ENCODE measurements at regions not wholly inside any gene's neighbourhood (a gene's known extent, or its start where the extent isn't known, plus 50 kb on each side); places are given as distances from the start of the nearest gene placed in this dataset.
"Not testable (repeated sequence)": the region's sequence is repeated elsewhere in the genome, so short reads cannot be mapped to it uniquely, and the experiment has no call there.

GRCh38 chr5:135095052-135095715 is 61.2 kb upstream of the PITX1 start:
- Histone ChIP-seq H2AK5ac (ENCODE audit: low read depth, low read length) (peak overlapping the region; percentile 88), H3K36me3 (replicated peaks in 1 of 2; ENCODE audit: control insufficient read depth in 2 of 2, insufficient read depth in 2 of 2, low read length in 2 of 2) (no peaks in the 10 kb centered on the region), H3K4ac (ENCODE audit: low read length) (no peak overlapping the region)

GRCh38 chr5:135094339-135095051 is 60.5 kb upstream of the PITX1 start:
- Histone ChIP-seq H2AK5ac (ENCODE audit: low read depth, low read length) (peak overlapping the region; percentile 96), H2BK15ac (ENCODE audit: low read length) (peak overlapping the region; percentile 91), H3K23ac (ENCODE audit: low read depth, low read length, poor library complexity) (no peak overlapping the region), H3K4me1 (ENCODE audit: control insufficient read depth in 2 of 2, insufficient read depth in 1 of 2, low read depth in 1 of 2, low read length in 2 of 2) (peaks cover 0 to 13% of the 10 kb centered on the region in 2 donors), H4K91ac (ENCODE audit: low read depth, low read length, poor library complexity) (no peak overlapping the region), H3K27ac (replicated peaks; ENCODE audit: low read length) (no peak overlapping the region), H3K9me3 (replicated peaks in 1 of 2; ENCODE audit: control insufficient read depth in 2 of 2, insufficient read depth in 1 of 2, low read depth in 1 of 2, low read length in 2 of 2) (no peaks in the 10 kb centered on the region), H3K36me3 (replicated peaks in 1 of 2; ENCODE audit: control insufficient read depth in 2 of 2, insufficient read depth in 2 of 2, low read length in 2 of 2) (no peaks in the 10 kb centered on the region), H3K9ac (ENCODE audit: low read depth, low read length, poor library complexity) (no peak overlapping the region), H2BK12ac (ENCODE audit: low read length) (no peak overlapping the region), H2BK5ac (ENCODE audit: low read length) (no peak overlapping the region), H3K18ac (ENCODE audit: low read length) (peak overlapping the region; percentile 77), H3K4me3 (ENCODE audit: low read length in 2 of 2) (no peak overlapping the region), H2AFZ (ENCODE audit: low read length) (no peak overlapping the region), H3K79me1 (ENCODE audit: low read depth, low read length) (no peaks in the 10 kb centered on the region), H3K4ac (ENCODE audit: low read length) (no peak overlapping the region), H3K4me2 (ENCODE audit: insufficient read depth, low read length, poor library complexity, severe bottlenecking) (no peak overlapping the region), H2BK120ac (ENCODE audit: low read depth, low read length) (peak overlapping the region; percentile 77), H4K8ac (ENCODE audit: low read depth, low read length) (no peak overlapping the region), H3K14ac (ENCODE audit: low read length) (peak overlapping the region; percentile 58), H3K27me3 (ENCODE audit: control insufficient read depth in 3 of 3, insufficient read depth in 3 of 3, low read depth in 1 of 3, low read length in 3 of 3) (peaks cover 0 to 2% (median 0%) of the 10 kb centered on the region in 3 experiments)
- DNase-seq (ENCODE audit: low spot score): no peak
- no CpG with 5 or more reads among the region's 6 CpGs for WGBS, 2 donors (ENCODE audit: extremely low coverage in 2 of 2, insufficient read length in 2 of 2, insufficient replicate concordance in 1 of 2)

More at GRCh38 chr5:135095052-135095715, 61.2 kb upstream of the PITX1 start:
- H3K9ac ChIP-seq (ENCODE audit: low read depth, low read length, poor library complexity): no peak overlapping the region
- H4K8ac ChIP-seq (ENCODE audit: low read depth, low read length): no peak overlapping the region
- no peak overlapping the region for H3K4me2 ChIP-seq (ENCODE audit: insufficient read depth, low read length, poor library complexity, severe bottlenecking)
- peaks cover 0 to 13% of the 10 kb centered on the region in 2 donors for H3K4me1 ChIP-seq (ENCODE audit: control insufficient read depth in 2 of 2, insufficient read depth in 1 of 2, low read depth in 1 of 2, low read length in 2 of 2)
- no peak overlapping the region for H3K27ac ChIP-seq (replicated peaks; ENCODE audit: low read length)
- peaks cover 0 to 2% (median 0%) of the 10 kb centered on the region in 3 experiments for H3K27me3 ChIP-seq (ENCODE audit: control insufficient read depth in 3 of 3, insufficient read depth in 3 of 3, low read depth in 1 of 3, low read length in 3 of 3)
- H3K79me1 ChIP-seq (ENCODE audit: low read depth, low read length): no peaks in the 10 kb centered on the region
- peak overlapping the region; percentile 67 for H3K18ac ChIP-seq (ENCODE audit: low read length)
- DNase-seq (ENCODE audit: low spot score): no peak
- H3K4me3 ChIP-seq (ENCODE audit: low read length in 2 of 2): no peak overlapping the region
- no peaks in the 10 kb centered on the region for H3K9me3 ChIP-seq (replicated peaks in 1 of 2; ENCODE audit: control insufficient read depth in 2 of 2, insufficient read depth in 1 of 2, low read depth in 1 of 2, low read length in 2 of 2)
- peak overlapping the region; percentile 77 for H2BK120ac ChIP-seq (ENCODE audit: low read depth, low read length)
- no peak overlapping the region for H2AFZ ChIP-seq (ENCODE audit: low read length)
- peak overlapping the region; percentile 58 for H3K14ac ChIP-seq (ENCODE audit: low read length)
- H2BK12ac ChIP-seq (ENCODE audit: low read length): no peak overlapping the region
- peak overlapping the region; percentile 91 for H2BK15ac ChIP-seq (ENCODE audit: low read length)
- no peak overlapping the region for H2BK5ac ChIP-seq (ENCODE audit: low read length)
- no CpG with 5 or more reads among the region's 6 CpGs for WGBS, 2 donors (ENCODE audit: extremely low coverage in 2 of 2, insufficient read length in 2 of 2, insufficient replicate concordance in 1 of 2)
- H4K91ac ChIP-seq (ENCODE audit: low read depth, low read length, poor library complexity): no peak overlapping the region
- no peak overlapping the region for H3K23ac ChIP-seq (ENCODE audit: low read depth, low read length, poor library complexity)

- H3K4me1 ChIP-seq (ENCODE audit: control insufficient read depth in 2 of 2, insufficient read depth in 1 of 2, low read depth in 1 of 2, low read length in 2 of 2): peaks cover 0 to 13% of the 10 kb centered on the region in 2 donors
- H4K91ac ChIP-seq (ENCODE audit: low read depth, low read length, poor library complexity); H2BK15ac ChIP-seq (ENCODE audit: low read length); H3K4ac ChIP-seq (ENCODE audit: low read length); H3K4me3 ChIP-seq (ENCODE audit: low read length in 2 of 2); H2BK120ac ChIP-seq (ENCODE audit: low read depth, low read length); H3K27ac ChIP-seq (replicated peaks; ENCODE audit: low read length); H4K8ac ChIP-seq (ENCODE audit: low read depth, low read length); DNase-seq (ENCODE audit: low spot score); H3K27me3 ChIP-seq (ENCODE audit: control insufficient read depth in 3 of 3, insufficient read depth in 3 of 3, low read depth in 1 of 3, low read length in 3 of 3); H3K23ac ChIP-seq (ENCODE audit: low read depth, low read length, poor library complexity); H3K79me1 ChIP-seq (ENCODE audit: low read depth, low read length); H3K9me3 ChIP-seq (replicated peaks in 1 of 2; ENCODE audit: control insufficient read depth in 2 of 2, insufficient read depth in 1 of 2, low read depth in 1 of 2, low read length in 2 of 2); H2AFZ ChIP-seq (ENCODE audit: low read length); H3K9ac ChIP-seq (ENCODE audit: low read depth, low read length, poor library complexity); H2BK5ac ChIP-seq (ENCODE audit: low read length); H2BK12ac ChIP-seq (ENCODE audit: low read length); H3K18ac ChIP-seq (ENCODE audit: low read length); H3K36me3 ChIP-seq (replicated peaks in 1 of 2; ENCODE audit: control insufficient read depth in 2 of 2, insufficient read depth in 2 of 2, low read length in 2 of 2); H3K4me2 ChIP-seq (ENCODE audit: insufficient read depth, low read length, poor library complexity, severe bottlenecking); H2AK5ac ChIP-seq (ENCODE audit: low read depth, low read length); H3K14ac ChIP-seq (ENCODE audit: low read length): not testable (repeated sequence)
- WGBS, 2 donors (ENCODE audit: extremely low coverage in 2 of 2, insufficient read length in 2 of 2, insufficient replicate concordance in 1 of 2): no CpG with 5 or more reads among the region's 1 CpG
These were observed 59.5 kb upstream of the PITX1 start for GRCh38 chr5:135093483-135093882.

GRCh38 chr5:135092476-135092875 is 58.4 kb upstream of the PITX1 start:
- H2BK15ac ChIP-seq (ENCODE audit: low read length): no peak overlapping the region
- no peak overlapping the region for H2BK5ac ChIP-seq (ENCODE audit: low read length)
- H3K27ac ChIP-seq (replicated peaks; ENCODE audit: low read length): no peak overlapping the region
- no peak overlapping the region for H3K14ac ChIP-seq (ENCODE audit: low read length)
- H4K8ac ChIP-seq (ENCODE audit: low read depth, low read length): no peak overlapping the region
- no peak overlapping the region for H3K9ac ChIP-seq (ENCODE audit: low read depth, low read length, poor library complexity)
- H3K9me3 ChIP-seq (replicated peaks in 1 of 2; ENCODE audit: control insufficient read depth in 2 of 2, insufficient read depth in 1 of 2, low read depth in 1 of 2, low read length in 2 of 2): no peaks in the 10 kb centered on the region
- peaks cover 0 to 13% of the 10 kb centered on the region in 2 donors for H3K4me1 ChIP-seq (ENCODE audit: control insufficient read depth in 2 of 2, insufficient read depth in 1 of 2, low read depth in 1 of 2, low read length in 2 of 2)
- H2BK120ac ChIP-seq (ENCODE audit: low read depth, low read length): no peak overlapping the region
- no peak overlapping the region for H3K4ac ChIP-seq (ENCODE audit: low read length)
- no peak overlapping the region for H3K23ac ChIP-seq (ENCODE audit: low read depth, low read length, poor library complexity)
- H2AFZ ChIP-seq (ENCODE audit: low read length): no peak overlapping the region
- H3K4me2 ChIP-seq (ENCODE audit: insufficient read depth, low read length, poor library complexity, severe bottlenecking): no peak overlapping the region
- H4K91ac ChIP-seq (ENCODE audit: low read depth, low read length, poor library complexity): no peak overlapping the region
- no peaks in the 10 kb centered on the region for H3K79me1 ChIP-seq (ENCODE audit: low read depth, low read length)
- no peak overlapping the region for H2AK5ac ChIP-seq (ENCODE audit: low read depth, low read length)
- H3K36me3 ChIP-seq (replicated peaks in 1 of 2; ENCODE audit: control insufficient read depth in 2 of 2, insufficient read depth in 2 of 2, low read length in 2 of 2): no peaks in the 10 kb centered on the region
- no CpG with 5 or more reads among the region's 8 CpGs for WGBS, 2 donors (ENCODE audit: extremely low coverage in 2 of 2, insufficient read length in 2 of 2, insufficient replicate concordance in 1 of 2)
- H3K27me3 ChIP-seq (ENCODE audit: control insufficient read depth in 3 of 3, insufficient read depth in 3 of 3, low read depth in 1 of 3, low read length in 3 of 3): peaks cover 0 to 2% (median 0%) of the 10 kb centered on the region in 3 experiments
- H3K18ac ChIP-seq (ENCODE audit: low read length): no peak overlapping the region
- no peak overlapping the region for H2BK12ac ChIP-seq (ENCODE audit: low read length)
- DNase-seq (ENCODE audit: low spot score): no peak
- H3K4me3 ChIP-seq (ENCODE audit: low read length in 2 of 2): no peak overlapping the region

Data from neuronal stem cell (in vitro differentiated cells).